ENCODE measurements at regions not wholly inside any gene's neighbourhood (a gene's known extent, or its start where the extent isn't known, plus 50 kb on each side); places are given as distances from the start of the nearest gene placed in this dataset.

GRCh38 chr10:76679030-76679429 is 958.6 kb downstream of the KCNMA1 start:
- DNase-seq, result no peak
- H3K27me3 Mint-ChIP-seq, result no peaks in the 10 kb centered on the region
- no peak overlapping the region for H3K4me3 Mint-ChIP-seq
- no peak for ATAC-seq
- no peaks in the 10 kb centered on the region for H3K4me1 Mint-ChIP-seq
- H3K27ac Mint-ChIP-seq, result no peak overlapping the region
- peaks cover 0 to 7% (median 0%) of the 10 kb centered on the region in 9 donors for H3K9me3 Mint-ChIP-seq
- POLR2A ChIA-PET, result no interaction called here
- no peaks in the 10 kb centered on the region for H3K36me3 Mint-ChIP-seq

GRCh38 chr10:76675951-76676587 is 961.5 kb downstream of the KCNMA1 start:
- Mint-ChIP-seq H3K4me1 (no peaks in the 10 kb centered on the region), H3K27ac (no peak overlapping the region), H3K9me3 (peaks cover 0 to 7% (median 0%) of the 10 kb centered on the region in 9 donors), H3K4me3 (no peak overlapping the region), H3K27me3 (peaks cover 0 to 4% (median 0%) of the 10 kb centered on the region in 5 donors), H3K36me3 (no peaks in the 10 kb centered on the region)
- POLR2A ChIA-PET, result no interaction called here
- DNase-seq (no peak), ATAC-seq (no peak)

GRCh38 chr10:76675561-76675950 is 962.1 kb downstream of the KCNMA1 start:
- H3K36me3 Mint-ChIP-seq, result no peaks in the 10 kb centered on the region
- ATAC-seq, result no peak

GRCh38 chr10:76667408-76668370 is 969.9 kb downstream of the KCNMA1 start:
- H3K27ac Mint-ChIP-seq, result no peak overlapping the region
- DNase-seq (no peak), ATAC-seq (no peak)
- H3K4me3 Mint-ChIP-seq, result no peak overlapping the region
- POLR2A ChIA-PET, result interaction anchor here (0.7 kb wide), 1 partner anchor 16 kb away, joined by 5 read pairs; no protein-coding TSS in a partner anchor
- H3K9me3 Mint-ChIP-seq, result peaks cover 0 to 4% (median 0%) of the 10 kb centered on the region in 9 donors
- H3K27me3 Mint-ChIP-seq, result peaks cover 0 to 4% (median 0%) of the 10 kb centered on the region in 5 donors
- no peaks in the 10 kb centered on the region for H3K4me1 Mint-ChIP-seq
- H3K36me3 Mint-ChIP-seq, result no peaks in the 10 kb centered on the region

More at GRCh38 chr10:76675561-76675950, 962.1 kb downstream of the KCNMA1 start:
- H3K9me3 Mint-ChIP-seq, result peaks cover 0 to 7% (median 0%) of the 10 kb centered on the region in 9 donors
- no peak for DNase-seq
- peaks cover 0 to 4% (median 0%) of the 10 kb centered on the region in 5 donors for H3K27me3 Mint-ChIP-seq
- H3K4me3 Mint-ChIP-seq, result no peak overlapping the region
- H3K4me1 Mint-ChIP-seq, result no peaks in the 10 kb centered on the region
- no peak overlapping the region for H3K27ac Mint-ChIP-seq
- POLR2A ChIA-PET, result no interaction called here

GRCh38 chr10:76666891-76667290 is 970.7 kb downstream of the KCNMA1 start:
- no peak for ATAC-seq
- Mint-ChIP-seq H3K9me3 (peaks cover 0 to 4% (median 0%) of the 10 kb centered on the region in 9 donors), H3K4me3 (no peak overlapping the region), H3K4me1 (no peaks in the 10 kb centered on the region), H3K27ac (no peak overlapping the region), H3K36me3 (no peaks in the 10 kb centered on the region), H3K27me3 (peaks cover 0 to 4% (median 0%) of the 10 kb centered on the region in 5 donors)
- POLR2A ChIA-PET, result no interaction called here
- no peak for DNase-seq

- H3K9me3 Mint-ChIP-seq, result peaks cover 0 to 4% (median 0%) of the 10 kb centered on the region in 9 donors
- H3K36me3 Mint-ChIP-seq, result no peaks in the 10 kb centered on the region
- ATAC-seq (no peak), DNase-seq (no peak)
- H3K27ac Mint-ChIP-seq, result no peak overlapping the region
- H3K4me1 Mint-ChIP-seq, result no peaks in the 10 kb centered on the region
- H3K4me3 Mint-ChIP-seq, result no peak overlapping the region
- POLR2A ChIA-PET, result no interaction called here
- H3K27me3 Mint-ChIP-seq, result no peaks in the 10 kb centered on the region
These were observed 972.6 kb downstream of the KCNMA1 start for GRCh38 chr10:76665029-76665428.

- POLR2A ChIA-PET, result no interaction called here
- peaks cover 0 to 7% (median 0%) of the 10 kb centered on the region in 9 donors for H3K9me3 Mint-ChIP-seq
- H3K27me3 Mint-ChIP-seq, result peaks cover 0 to 14% (median 0%) of the 10 kb centered on the region in 5 donors
- no peaks in the 10 kb centered on the region for H3K36me3 Mint-ChIP-seq
- no peak overlapping the region for H3K27ac Mint-ChIP-seq
- H3K4me1 Mint-ChIP-seq, result no peaks in the 10 kb centered on the region
- no peak overlapping the region for H3K4me3 Mint-ChIP-seq
- DNase-seq, result no peak
- ATAC-seq, result no peak
These were observed 980.1 kb downstream of the KCNMA1 start for GRCh38 chr10:76657337-76658012.

GRCh38 chr10:76651154-76651553 is 986.5 kb downstream of the KCNMA1 start:
- H3K27ac Mint-ChIP-seq, result no peak overlapping the region
- no peak for ATAC-seq

GRCh38 chr10:76649723-76650127 is 987.9 kb downstream of the KCNMA1 start:
- no peaks in the 10 kb centered on the region for H3K36me3 Mint-ChIP-seq
- no peaks in the 10 kb centered on the region for H3K4me1 Mint-ChIP-seq
- DNase-seq (no peak), ATAC-seq (no peak)
- H3K27ac Mint-ChIP-seq, result no peak overlapping the region
- H3K9me3 Mint-ChIP-seq, result peaks cover 0 to 9% (median 0%) of the 10 kb centered on the region in 9 donors
- H3K4me3 Mint-ChIP-seq, result no peak overlapping the region
- peaks cover 0 to 11% (median 2%) of the 10 kb centered on the region in 5 donors for H3K27me3 Mint-ChIP-seq
- POLR2A ChIA-PET, result no interaction called here

More at GRCh38 chr10:76651154-76651553, 986.5 kb downstream of the KCNMA1 start:
- POLR2A ChIA-PET, result no interaction called here
- H3K4me1 Mint-ChIP-seq, result no peaks in the 10 kb centered on the region
- DNase-seq, result no peak
- peaks cover 0 to 14% (median 1%) of the 10 kb centered on the region in 5 donors for H3K27me3 Mint-ChIP-seq
- H3K9me3 Mint-ChIP-seq, result peaks cover 0 to 9% (median 0%) of the 10 kb centered on the region in 9 donors
- H3K4me3 Mint-ChIP-seq, result no peak overlapping the region
- H3K36me3 Mint-ChIP-seq, result no peaks in the 10 kb centered on the region

- no peak overlapping the region for H3K4me3 Mint-ChIP-seq
- POLR2A ChIA-PET, result no interaction called here
- peaks cover 0 to 9% (median 0%) of the 10 kb centered on the region in 9 donors for H3K9me3 Mint-ChIP-seq
- ATAC-seq (no peak), DNase-seq (no peak)
- H3K4me1 Mint-ChIP-seq, result no peaks in the 10 kb centered on the region
- H3K27ac Mint-ChIP-seq, result no peak overlapping the region
- H3K27me3 Mint-ChIP-seq, result peaks cover 0 to 7% (median 2%) of the 10 kb centered on the region in 5 donors
- H3K36me3 Mint-ChIP-seq, result no peaks in the 10 kb centered on the region
These were observed 988.4 kb downstream of the KCNMA1 start for GRCh38 chr10:76649254-76649653.

GRCh38 chr10:76647301-76647700 is 990.3 kb downstream of the KCNMA1 start:
- peaks cover 0 to 9% (median 0%) of the 10 kb centered on the region in 9 donors for H3K9me3 Mint-ChIP-seq
- H3K27ac Mint-ChIP-seq, result no peak overlapping the region
- POLR2A ChIA-PET, result no interaction called here
- no peak overlapping the region for H3K4me3 Mint-ChIP-seq
- no peaks in the 10 kb centered on the region for H3K4me1 Mint-ChIP-seq
- no peak for ATAC-seq
- H3K27me3 Mint-ChIP-seq, result peaks cover 0 to 2% (median 0%) of the 10 kb centered on the region in 5 donors
- H3K36me3 Mint-ChIP-seq, result no peaks in the 10 kb centered on the region
- DNase-seq, result no peak

GRCh38 chr10:76645341-76645740 is 992.3 kb downstream of the KCNMA1 start:
- no peak for DNase-seq
- Mint-ChIP-seq H3K27me3 (peaks cover 0 to 3% (median 0%) of the 10 kb centered on the region in 5 donors), H3K27ac (no peak overlapping the region), H3K36me3 (no peaks in the 10 kb centered on the region), H3K4me1 (no peaks in the 10 kb centered on the region), H3K4me3 (no peak overlapping the region), H3K9me3 (peaks cover 0 to 2% (median 0%) of the 10 kb centered on the region in 9 donors)
- POLR2A ChIA-PET, result no interaction called here
- ATAC-seq, result no peak

- H3K27ac Mint-ChIP-seq, result no peak overlapping the region
These were observed 993.1 kb downstream of the KCNMA1 start for GRCh38 chr10:76644476-76644875.

More at GRCh38 chr10:76644476-76644875, 993.1 kb downstream of the KCNMA1 start:
- POLR2A ChIA-PET, result no interaction called here
- Mint-ChIP-seq H3K4me3 (no peak overlapping the region), H3K27me3 (peaks cover 0 to 3% (median 0%) of the 10 kb centered on the region in 5 donors), H3K36me3 (no peaks in the 10 kb centered on the region), H3K4me1 (no peaks in the 10 kb centered on the region), H3K9me3 (no peaks in the 10 kb centered on the region)
- DNase-seq (no peak), ATAC-seq (no peak)
